ENCODE measurements at regions not wholly inside any gene's neighbourhood (a gene's known extent, or its start where the extent isn't known, plus 50 kb on each side); places are given as distances from the start of the nearest gene placed in this dataset.

GRCh38 chr2:150710916-150711315, 223.4 kb upstream of the RND3 start:
- TF ChIP-seq CTCF (conservative IDR thresholded peaks at IDR 0.05; ENCODE audit: low read depth in 2 of 2) = no peak
- no peak for TF ChIP-seq EZH2phosphoT487 (IDR thresholded peaks at IDR 0.05; ENCODE audit: unreplicated experiment)
- TF ChIP-seq EZH2 (IDR thresholded peaks at IDR 0.05; ENCODE audit: low read depth, unreplicated experiment) = no peak
- TF ChIP-seq POLR2AphosphoS5 (IDR thresholded peaks at IDR 0.05; ENCODE audit: low read depth) = no peak
- no peak for TF ChIP-seq REST (IDR thresholded peaks at IDR 0.05; ENCODE audit: unreplicated experiment)
- no peak for TF ChIP-seq CREB1 (CRISPR knock-in tag; IDR thresholded peaks at IDR 0.05; ENCODE audit: low read depth)
- no peak for TF ChIP-seq ZNF331 (CRISPR knock-in tag; IDR thresholded peaks at IDR 0.05; ENCODE audit: low read depth)
- TF ChIP-seq ETS1 (IDR thresholded peaks at IDR 0.05) = no peak
- no peak for TF ChIP-seq JUNB (IDR thresholded peaks at IDR 0.05; ENCODE audit: unreplicated experiment)
- TF ChIP-seq ZNF114 (CRISPR knock-in tag; IDR thresholded peaks at IDR 0.05) = no peak

Measured in GM23338 (cell line).